ENCODE measurements at regions not wholly inside any gene's neighbourhood (a gene's known extent, or its start where the extent isn't known, plus 50 kb on each side); places are given as distances from the start of the nearest gene placed in this dataset.

DNA sequence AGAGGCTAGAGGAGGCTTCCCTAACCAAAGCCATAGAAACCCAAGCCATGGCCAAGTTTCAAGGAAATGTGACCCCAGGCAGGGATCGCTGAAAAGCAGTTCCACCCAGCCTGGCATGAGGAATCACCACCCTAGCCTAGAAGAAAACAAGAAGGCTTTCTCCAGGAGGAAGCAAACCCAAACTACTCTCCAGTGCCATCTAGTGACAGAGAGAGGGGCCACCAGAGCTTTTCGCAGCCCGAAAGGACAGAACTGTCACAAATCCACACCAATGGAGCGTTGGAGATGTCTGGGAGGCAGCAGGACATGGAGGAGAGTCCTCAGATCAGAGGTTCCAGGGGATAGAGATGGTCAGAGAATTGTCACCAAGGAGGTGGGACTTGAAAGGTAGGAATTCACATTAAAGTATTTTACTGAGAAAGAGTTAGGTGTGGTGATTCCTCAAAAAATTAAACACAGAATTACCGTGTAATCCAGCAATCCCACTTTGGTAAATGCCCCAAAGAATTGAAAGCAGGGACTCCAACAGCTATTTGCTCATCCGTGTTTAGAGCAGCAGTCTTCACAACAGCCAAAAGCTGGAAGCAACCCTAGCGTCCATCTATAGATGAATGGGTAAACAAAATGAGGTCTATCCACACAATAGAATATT lies 67.3 kb upstream of the NUP50 start:
- no peak for TF ChIP-seq POLR2A (IDR thresholded peaks at IDR 0.05)
- TF ChIP-seq, protein P1, sequence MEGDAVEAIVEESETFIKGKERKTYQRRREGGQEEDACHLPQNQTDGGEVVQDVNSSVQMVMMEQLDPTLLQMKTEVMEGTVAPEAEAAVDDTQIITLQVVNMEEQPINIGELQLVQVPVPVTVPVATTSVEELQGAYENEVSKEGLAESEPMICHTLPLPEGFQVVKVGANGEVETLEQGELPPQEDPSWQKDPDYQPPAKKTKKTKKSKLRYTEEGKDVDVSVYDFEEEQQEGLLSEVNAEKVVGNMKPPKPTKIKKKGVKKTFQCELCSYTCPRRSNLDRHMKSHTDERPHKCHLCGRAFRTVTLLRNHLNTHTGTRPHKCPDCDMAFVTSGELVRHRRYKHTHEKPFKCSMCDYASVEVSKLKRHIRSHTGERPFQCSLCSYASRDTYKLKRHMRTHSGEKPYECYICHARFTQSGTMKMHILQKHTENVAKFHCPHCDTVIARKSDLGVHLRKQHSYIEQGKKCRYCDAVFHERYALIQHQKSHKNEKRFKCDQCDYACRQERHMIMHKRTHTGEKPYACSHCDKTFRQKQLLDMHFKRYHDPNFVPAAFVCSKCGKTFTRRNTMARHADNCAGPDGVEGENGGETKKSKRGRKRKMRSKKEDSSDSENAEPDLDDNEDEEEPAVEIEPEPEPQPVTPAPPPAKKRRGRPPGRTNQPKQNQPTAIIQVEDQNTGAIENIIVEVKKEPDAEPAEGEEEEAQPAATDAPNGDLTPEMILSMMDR (IDR thresholded peaks at IDR 0.05) = peak; percentile 51 to 74 (median 68)
